Activated CD8-positive, alpha-beta memory T cell treated with anti-CD3 and anti-CD28 coated beads for 4 hours (primary cell): ENCODE measurements at regions not wholly inside any gene's neighbourhood (a gene's known extent, or its start where the extent isn't known, plus 50 kb on each side); places are given as distances from the start of the nearest gene placed in this dataset.

Experiments used
- DNase-seq, 2 donors: peaks; one replicate each; pipeline ENCODE4 v3.0.0-alpha.2; 2020; ENCODE audit warnings: low read depth in 2 of 2

DNA sequence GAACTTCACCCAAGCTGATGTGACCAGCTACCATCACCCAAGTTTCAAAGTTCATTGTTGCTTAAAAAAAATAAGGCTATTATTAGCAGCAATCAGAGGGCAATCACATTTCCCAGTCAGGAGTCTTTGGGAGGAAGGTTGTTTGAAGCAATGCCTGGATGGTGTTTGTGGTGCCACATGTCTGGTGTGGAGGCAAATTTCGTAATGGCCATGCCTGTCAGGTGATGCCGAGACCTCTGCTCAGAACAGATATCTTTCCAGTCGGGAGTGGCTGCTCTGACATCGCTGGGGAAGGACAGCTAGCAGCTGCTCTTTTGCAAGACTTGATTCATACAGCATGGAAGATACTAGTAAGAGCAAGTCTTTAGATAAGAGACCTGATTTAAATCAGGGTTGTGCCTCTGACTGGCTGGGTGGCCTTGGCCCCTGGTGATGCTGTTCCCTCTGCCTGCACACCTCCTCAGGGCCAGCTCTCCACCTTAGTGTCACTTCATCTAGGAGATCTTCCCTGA, 187.8 kb upstream of the JUN start:
- no peak for DNase-seq

DNA sequence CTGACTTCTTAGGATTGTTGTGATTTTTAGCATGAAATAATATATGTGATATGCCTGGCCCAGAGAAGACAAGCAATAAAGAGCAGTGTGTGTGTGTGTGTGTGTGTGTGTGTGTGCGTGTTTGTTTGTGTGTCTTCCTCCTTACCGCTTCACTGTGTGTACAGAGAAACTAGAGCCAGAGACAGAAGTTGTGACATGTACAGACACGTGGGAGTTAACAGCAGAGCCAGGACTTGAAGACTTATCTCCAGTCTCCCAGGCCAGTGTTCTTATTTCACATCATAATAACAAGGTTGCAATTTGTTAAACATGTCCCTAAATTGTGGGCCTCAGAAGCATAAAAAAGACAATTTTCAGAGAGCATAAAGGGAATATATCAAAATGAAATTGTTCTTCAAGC, 192.0 kb upstream of the JUN start:
- no peak for DNase-seq

DNA sequence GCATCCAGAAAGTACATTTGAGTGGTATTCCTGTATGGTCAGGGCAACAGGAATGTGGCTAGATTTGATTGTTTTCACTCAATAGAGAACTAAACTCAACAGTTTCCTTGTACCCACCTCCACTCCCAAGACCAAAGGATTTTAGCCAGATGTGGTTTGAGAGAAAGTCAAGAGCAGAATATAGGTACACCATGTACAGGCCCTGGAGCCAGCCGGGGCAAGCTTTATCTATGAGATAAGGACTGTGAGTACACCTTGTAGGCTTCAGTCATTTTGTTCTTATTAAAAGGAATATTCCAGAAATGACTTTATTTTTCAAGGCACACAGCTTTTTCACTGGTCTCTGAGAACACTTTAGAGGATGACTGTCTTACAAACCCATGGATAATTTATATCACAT, 192.4 kb upstream of the JUN start:
- DNase-seq, result no peak

GRCh38 chr1:58977598-58977997, 193.8 kb upstream of the JUN start:
- no peak for DNase-seq

- DNase-seq, result no peak
Observed at GRCh38 chr1:58978096-58978495, 194.2 kb upstream of the JUN start.

DNA sequence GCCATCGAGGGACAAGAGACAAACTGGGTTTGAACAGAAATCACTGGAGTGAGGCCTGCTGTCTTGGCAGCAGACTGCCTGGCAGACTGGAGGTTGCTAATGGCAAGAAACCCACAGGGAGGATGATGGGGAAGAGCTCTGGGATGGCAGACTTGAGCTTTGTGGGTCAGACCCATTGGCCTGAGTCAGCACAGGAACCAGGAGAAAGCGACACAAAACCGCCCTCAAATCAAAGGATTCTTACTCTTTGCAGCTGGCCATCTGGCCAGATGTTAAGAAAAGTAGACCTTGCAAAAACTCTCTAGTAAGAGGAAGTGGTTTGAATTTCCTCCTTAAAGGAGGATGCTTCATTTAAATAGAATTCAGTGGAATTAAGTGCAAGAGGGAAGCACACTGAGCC, 195.2 kb upstream of the JUN start:
- no peak for DNase-seq

- DNase-seq, result no peak
Observed at GRCh38 chr1:58979677-58980076, 195.8 kb upstream of the JUN start.

- no peak for DNase-seq
Observed at GRCh38 chr1:58981392-58981791, 197.5 kb upstream of the JUN start.

DNA sequence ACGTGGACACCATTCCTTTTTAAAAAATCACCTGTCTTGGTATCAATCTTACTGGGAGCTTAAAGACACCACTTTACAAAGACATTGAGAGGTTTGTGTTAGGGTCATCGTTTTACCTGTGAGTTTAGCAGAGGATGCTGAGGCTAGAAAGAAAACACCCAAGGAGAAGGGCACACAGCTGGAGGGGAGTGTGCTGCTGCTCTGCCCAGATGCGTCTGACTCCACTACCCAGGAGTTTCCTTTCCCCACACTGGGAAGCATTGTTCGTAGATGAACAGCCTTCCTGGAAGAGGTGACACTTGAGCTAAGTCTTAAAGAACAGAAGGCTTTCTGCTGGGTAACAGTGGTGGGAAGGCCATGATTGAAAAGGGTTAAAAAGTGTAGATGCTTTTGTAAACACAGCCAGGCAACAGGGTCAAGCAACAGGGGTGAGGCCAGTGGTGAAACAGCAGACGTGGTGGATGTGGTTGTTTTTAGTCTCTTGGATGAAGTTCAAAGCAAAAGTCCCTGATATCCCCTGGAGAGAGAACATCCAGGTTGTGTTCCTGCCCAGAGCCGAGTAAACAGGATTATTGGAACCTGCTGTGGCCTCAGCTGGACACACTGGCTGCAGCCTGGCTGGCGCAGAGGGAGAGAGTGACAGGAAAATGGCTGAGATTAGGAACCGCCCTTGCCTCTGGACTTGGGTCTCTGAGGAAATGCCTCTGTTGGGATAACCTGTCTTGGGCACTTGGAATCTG, 198.6 kb upstream of the JUN start:
- DNase-seq, result no peak

- DNase-seq, result no peak
Observed at GRCh38 chr1:58983162-58983561, 199.3 kb upstream of the JUN start.

GRCh38 chr1:58983633-58984245, 199.9 kb upstream of the JUN start:
- DNase-seq, result no peak

DNA sequence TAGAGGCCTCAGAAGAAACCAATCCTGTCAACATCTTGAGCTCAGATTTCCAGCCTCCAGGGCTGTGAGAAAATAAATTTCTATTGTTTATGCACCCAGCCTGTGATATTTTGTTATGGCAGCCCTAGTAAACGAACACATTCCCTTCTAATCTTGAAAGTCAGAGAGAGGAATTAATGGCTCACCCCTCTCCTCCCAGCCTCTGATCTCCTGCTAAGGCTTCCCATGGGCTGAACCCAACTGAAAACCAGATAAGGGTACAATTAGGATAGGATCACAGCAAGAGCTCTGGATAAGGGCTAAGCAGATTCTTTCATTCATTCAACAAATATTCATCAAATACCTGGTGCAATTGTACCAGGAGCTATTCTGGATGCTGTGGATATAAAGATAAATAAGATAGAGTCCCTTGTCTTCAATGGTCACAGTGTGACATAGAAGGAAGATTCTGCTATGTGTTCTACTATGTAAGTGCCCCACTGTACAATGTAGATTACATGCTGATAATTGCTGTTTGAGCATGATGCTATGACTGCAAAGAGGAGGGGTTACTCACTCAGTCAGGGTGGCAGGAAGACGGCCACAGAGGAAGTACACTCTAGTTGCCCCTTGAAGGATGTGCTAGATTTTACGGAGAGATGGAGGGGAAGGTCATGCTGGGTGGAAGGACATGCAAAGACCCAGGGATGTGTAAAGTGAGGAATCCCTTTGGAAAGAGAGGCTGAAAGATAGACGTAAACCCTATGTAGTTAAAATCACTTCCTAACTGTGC, 203.3 kb upstream of the JUN start:
- DNase-seq, result no peak

DNA sequence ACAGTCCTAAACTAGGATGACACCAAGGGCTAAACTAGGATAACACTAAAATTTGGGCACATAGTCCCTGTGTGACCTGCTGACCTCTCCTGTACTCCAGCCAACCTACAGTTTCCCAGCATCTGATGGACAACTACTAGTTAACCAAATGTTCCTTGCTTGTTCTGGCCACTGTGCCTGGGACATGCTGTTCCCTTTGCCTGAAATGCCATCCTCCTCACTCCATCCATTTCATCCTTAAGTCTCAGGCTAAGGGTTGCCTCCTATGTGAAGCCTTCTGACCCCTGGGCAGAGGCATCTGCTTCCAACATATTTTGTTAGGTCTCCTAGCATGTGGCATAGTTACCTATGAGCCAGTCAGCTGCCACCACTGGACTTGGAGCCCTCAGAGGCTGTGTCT, 204.9 kb upstream of the JUN start:
- no peak for DNase-seq

- no peak for DNase-seq
Observed at GRCh38 chr1:58989845-58990244, 206.0 kb upstream of the JUN start.

DNA sequence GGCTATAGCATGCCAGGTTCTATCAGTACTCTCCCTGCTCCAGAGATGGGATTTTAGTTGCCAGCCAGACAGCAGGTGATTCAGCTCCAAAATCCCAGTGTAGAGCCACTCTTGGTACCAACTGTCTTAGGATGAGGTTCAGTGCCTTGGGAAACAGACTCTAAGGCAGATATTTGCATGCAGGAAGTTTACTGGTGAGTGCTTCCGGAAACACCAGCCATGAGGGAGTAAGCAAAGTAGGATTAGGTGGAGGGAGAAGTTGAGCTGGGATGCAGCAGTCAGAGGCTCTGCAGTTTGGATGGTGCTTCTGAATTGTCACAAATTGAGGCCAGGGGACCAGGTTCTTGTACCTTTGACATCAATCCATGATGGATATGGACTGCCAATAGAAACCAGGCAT, 207.5 kb upstream of the JUN start:
- no peak for DNase-seq

- DNase-seq, result no peak
Observed at GRCh38 chr1:58992643-58993042, 208.8 kb upstream of the JUN start.

- DNase-seq, result no peak
Observed at GRCh38 chr1:58993403-58993802, 209.6 kb upstream of the JUN start.

DNA sequence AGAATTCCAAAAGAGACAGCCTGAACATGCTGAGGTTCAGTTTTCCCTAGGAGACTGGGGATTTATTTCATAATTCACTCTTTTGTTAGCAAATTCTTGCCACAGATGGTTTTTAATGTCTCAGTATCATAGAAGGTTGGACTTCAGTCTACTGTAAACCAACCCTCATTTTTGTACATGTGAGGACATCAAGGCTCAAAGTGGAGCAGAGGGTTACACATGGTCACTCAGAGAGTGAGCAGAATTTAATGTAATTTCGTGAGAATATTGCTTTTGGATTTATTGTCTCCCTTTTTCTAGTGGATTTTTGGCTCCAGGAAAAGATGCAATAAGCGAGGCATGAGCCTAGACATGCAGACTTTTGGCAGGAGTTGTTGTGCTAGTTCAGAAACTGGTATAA, 210.8 kb upstream of the JUN start:
- DNase-seq, result no peak

DNA sequence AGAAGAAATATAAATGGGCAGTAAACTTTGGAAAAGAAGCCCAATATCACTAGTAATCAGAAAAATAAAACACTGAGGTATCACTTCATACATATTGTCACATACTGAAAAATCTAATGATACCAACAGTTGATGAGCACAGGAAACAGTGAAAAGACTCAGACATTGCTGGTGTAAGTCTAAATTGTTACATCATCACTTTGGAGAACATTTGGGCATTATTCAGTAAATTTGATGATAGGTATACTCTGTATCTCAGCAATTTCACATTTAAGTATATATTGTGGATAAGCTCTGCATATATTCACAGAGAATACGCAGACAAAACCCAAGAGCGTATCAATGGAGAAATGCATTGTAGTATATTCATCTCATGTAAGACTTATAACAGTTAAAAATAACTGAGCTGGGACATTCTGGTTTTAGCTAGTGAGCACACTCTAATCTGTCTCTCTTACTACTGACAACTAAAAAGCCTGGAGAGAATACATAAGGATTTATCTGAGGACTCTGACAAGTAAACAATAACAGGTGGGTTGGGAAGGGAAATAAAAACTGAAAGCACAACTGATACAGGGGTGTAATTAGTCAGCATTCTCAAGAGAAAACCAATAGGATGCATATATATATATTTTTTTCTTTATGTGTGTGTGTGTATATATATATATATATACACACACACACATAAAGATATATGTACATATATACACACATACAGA, 212.7 kb upstream of the JUN start:
- no peak for DNase-seq

DNA sequence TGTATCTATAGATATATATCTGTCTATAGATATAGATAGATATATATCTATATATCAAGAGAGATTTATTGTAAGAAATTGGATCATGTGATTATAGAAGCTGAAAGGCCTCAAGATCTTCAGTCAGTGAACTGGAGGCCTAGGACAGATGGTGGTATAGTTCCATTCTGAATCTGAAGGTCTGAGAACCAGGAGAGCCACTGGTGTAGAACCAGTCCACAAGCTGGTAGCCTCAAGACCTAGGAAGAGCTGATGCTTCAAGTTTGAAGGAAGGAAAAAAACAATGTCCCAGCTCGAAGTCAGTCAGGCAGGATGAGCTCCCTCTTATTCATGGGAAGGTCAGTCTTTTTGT, 213.2 kb upstream of the JUN start:
- DNase-seq, result no peak

DNA sequence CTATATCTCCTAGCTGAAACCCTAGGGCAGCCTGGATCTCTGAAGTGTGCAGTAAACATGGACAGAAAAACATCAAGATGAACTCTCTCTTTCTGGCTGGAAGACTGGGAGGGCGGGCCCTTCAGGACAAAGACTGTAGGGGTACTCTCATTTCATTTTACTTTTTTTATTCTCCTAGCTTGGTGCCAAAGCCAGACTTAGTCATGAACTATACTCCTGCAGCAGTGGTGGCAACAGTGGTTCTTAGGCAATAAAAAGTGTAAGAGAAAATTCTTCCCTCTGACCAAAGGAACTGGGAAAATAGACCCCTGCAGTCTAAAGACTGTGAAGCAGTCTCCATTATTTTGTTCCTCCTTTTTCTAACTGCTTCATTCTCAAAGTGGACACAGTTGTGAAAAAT, 213.8 kb upstream of the JUN start:
- no peak for DNase-seq

GRCh38 chr1:58999676-59000075, 215.8 kb upstream of the JUN start:
- DNase-seq, result no peak
